ENCODE measurements at regions not wholly inside any gene's neighbourhood (a gene's known extent, or its start where the extent isn't known, plus 50 kb on each side); places are given as distances from the start of the nearest gene placed in this dataset.

- TF ChIP-seq YY1 (IDR thresholded peaks at IDR 0.05; ENCODE audit: low read depth) (no peak), FOXM1 (IDR thresholded peaks at IDR 0.05; ENCODE audit: borderline replicate concordance, low read depth) (no peak), EGR1 (IDR thresholded peaks at IDR 0.05) (no peak), RAD21 (IDR thresholded peaks at IDR 0.05; ENCODE audit: low read depth) (no peak), TCF12 (IDR thresholded peaks at IDR 0.05; ENCODE audit: low read depth) (no peak), TAF1 (IDR thresholded peaks at IDR 0.05; ENCODE audit: low read depth) (no peak), NFIC (IDR thresholded peaks at IDR 0.05) (no peak)
These were observed 51.5 kb upstream of the GPRIN3 start for GRCh38 chr4:89358935-89359638.
